HG03280 (cell line): ENCODE measurements at regions not wholly inside any gene's neighbourhood (a gene's known extent, or its start where the extent isn't known, plus 50 kb on each side); places are given as distances from the start of the nearest gene placed in this dataset.

Source experiments
- ATAC-seq: cut with Tn5 transposase; IDR thresholded peaks from one replicate; pipeline ENCODE4 v1.9.1; 2021; ENCODE audit warnings: mild to moderate bottlenecking, moderate library complexity; ENCODE audit not compliant: unreplicated experiment

GRCh38 chr1:221805121-221805520 is 63.2 kb upstream of the DUSP10 start:
- no peak for ATAC-seq

GRCh38 chr1:221804303-221804702 is 62.4 kb upstream of the DUSP10 start:
- ATAC-seq = no peak

GRCh38 chr1:221801773-221802516 is 60.1 kb upstream of the DUSP10 start:
- no peak for ATAC-seq

- ATAC-seq = no peak
These were observed 59.4 kb upstream of the DUSP10 start for GRCh38 chr1:221801251-221801661.

GRCh38 chr1:221800831-221801230 is 58.9 kb upstream of the DUSP10 start:
- ATAC-seq = no peak

- no peak for ATAC-seq
These were observed 55.6 kb upstream of the DUSP10 start for GRCh38 chr1:221797506-221797905.

- no peak for ATAC-seq
These were observed 54.8 kb upstream of the DUSP10 start for GRCh38 chr1:221796700-221797099.

- no peak for ATAC-seq
These were observed 53.5 kb upstream of the DUSP10 start for GRCh38 chr1:221795380-221795779.

- no peak for ATAC-seq
These were observed 53.0 kb upstream of the DUSP10 start for GRCh38 chr1:221794935-221795334.

GRCh38 chr1:221794079-221794670 is 52.3 kb upstream of the DUSP10 start:
- ATAC-seq = peak; percentile 46

GRCh38 chr1:221793439-221794078 is 51.7 kb upstream of the DUSP10 start:
- peak; percentile 82 for ATAC-seq

GRCh38 chr1:221791846-221792245 is 50.0 kb upstream of the DUSP10 start:
- no peak for ATAC-seq
